T-cell (primary cell): ENCODE measurements at regions not wholly inside any gene's neighbourhood (a gene's known extent, or its start where the extent isn't known, plus 50 kb on each side); places are given as distances from the start of the nearest gene placed in this dataset.

Experiments
- ATAC-seq, 4 experiments: fragments of 200-7000 bp in 3 of 4; fragments of 150-1000 bp in 1 of 4; cut with Tn5 transposase; replicated peaks in 1 of 4; 1 replicate in 3 of 4; 2 replicates in 1 of 4; pipeline ENCODE4 v1.10.0; 2021; ENCODE audit warnings: moderate library complexity in 3 of 4, mild to moderate bottlenecking in 2 of 4, moderate number of reproducible peaks in 1 of 4
- CTCF ChIA-PET, 2 donors: fragments of 300-600 bp; sonication (Branson Sonifier 250); formaldehyde crosslinking; loops; one replicate each; lab custom pipeline; 2022; ENCODE audit warnings: antibody characterized with exemption in 2 of 2; lab: Charles Lee
- POLR2A ChIA-PET, 2 donors: fragments of 300-600 bp; sonication (Branson Sonifier 250); formaldehyde crosslinking; loops; one replicate each; lab custom pipeline; 2022; ENCODE audit warnings: antibody characterized with exemption in 2 of 2; lab: Charles Lee
- DNase-seq, 35 experiments: peaks; one replicate each; pipeline versions ENCODE4 v3.0.0 to v3.0.0-alpha.2; 2013 to 2023
- H3K27ac ChIP-seq: one replicate; pipeline ENCODE4 v1.5.1; 2013; ENCODE audit warnings: low read length
- H3K27me3 ChIP-seq, 2 experiments: replicated peaks in 1 of 2; 1 replicate in 1 of 2; 2 replicates in 1 of 2; pipeline versions ENCODE4 v1.6.1 to v1.7.0; 2013; ENCODE audit warnings: low read length in 1 of 2, mixed read lengths in 1 of 2; ENCODE audit not compliant: control insufficient read depth in 2 of 2, insufficient read depth in 2 of 2; ENCODE audit errors: extremely low read depth in 1 of 2
- H3K36me3 ChIP-seq, 2 donors: 1 replicate in 1 of 2; 2 replicates in 1 of 2; pipeline versions ENCODE4 v1.6.1 to v1.7.0; 2013; ENCODE audit warnings: low read length in 1 of 2; ENCODE audit not compliant: control insufficient read depth in 2 of 2, insufficient read depth in 1 of 2; ENCODE audit errors: extremely low read depth in 1 of 2
- H3K4me1 ChIP-seq, 2 experiments: 1 replicate in 1 of 2; 2 replicates in 1 of 2; pipeline versions ENCODE4 v1.6.1 to v1.7.0; 2013; ENCODE audit warnings: low read length in 2 of 2, mixed read lengths in 1 of 2; ENCODE audit not compliant: insufficient read depth in 2 of 2, control insufficient read depth in 1 of 2; ENCODE audit errors: extremely low read depth in 1 of 2
- H3K4me3 ChIP-seq, 2 donors: 1 replicate in 1 of 2; 2 replicates in 1 of 2; pipeline versions ENCODE4 v1.5.1 to v1.7.0; 2013; ENCODE audit warnings: mild to moderate bottlenecking in 2 of 2, low read length in 1 of 2, moderate library complexity in 1 of 2; ENCODE audit not compliant: control insufficient read depth in 1 of 2; ENCODE audit errors: extremely low read depth in 1 of 2
- H3K9me3 ChIP-seq: 2 replicates; pipeline ENCODE4 v1.7.0; 2013
- H3K27ac Mint-ChIP-seq, 2 donors: one replicate each; pipeline ENCODE4 v1.8.0; 2020 to 2021; ENCODE audit warnings: mild to moderate bottlenecking in 2 of 2, mixed read lengths in 2 of 2
- H3K27me3 Mint-ChIP-seq, 2 donors: one replicate each; pipeline ENCODE4 v1.8.0; 2021 to 2022; ENCODE audit warnings: mixed read lengths in 2 of 2
- H3K36me3 Mint-ChIP-seq: one replicate; pipeline ENCODE4 v1.8.0; 2021; ENCODE audit warnings: mixed read lengths
- H3K4me1 Mint-ChIP-seq, 3 donors: one replicate each; pipeline ENCODE4 v1.8.0; 2020 to 2022; ENCODE audit warnings: mixed read lengths in 3 of 3, mild to moderate bottlenecking in 1 of 3
- H3K4me3 Mint-ChIP-seq, 3 donors: one replicate each; pipeline ENCODE4 v1.8.0; 2020 to 2022; ENCODE audit warnings: mild to moderate bottlenecking in 3 of 3, mixed read lengths in 3 of 3, moderate library complexity in 3 of 3
- H3K9me3 Mint-ChIP-seq, 3 donors: one replicate each; pipeline ENCODE4 v1.8.0; 2020 to 2022; ENCODE audit warnings: mixed read lengths in 3 of 3
- WGBS: methylation state at CpG from one replicate; pipeline ENCODE4 v1.1.5; 2013; ENCODE audit warnings: missing lambda C conversion rate; ENCODE audit not compliant: insufficient coverage; 5-methylcytosine and 5-hydroxymethylcytosine counted together

DNA sequence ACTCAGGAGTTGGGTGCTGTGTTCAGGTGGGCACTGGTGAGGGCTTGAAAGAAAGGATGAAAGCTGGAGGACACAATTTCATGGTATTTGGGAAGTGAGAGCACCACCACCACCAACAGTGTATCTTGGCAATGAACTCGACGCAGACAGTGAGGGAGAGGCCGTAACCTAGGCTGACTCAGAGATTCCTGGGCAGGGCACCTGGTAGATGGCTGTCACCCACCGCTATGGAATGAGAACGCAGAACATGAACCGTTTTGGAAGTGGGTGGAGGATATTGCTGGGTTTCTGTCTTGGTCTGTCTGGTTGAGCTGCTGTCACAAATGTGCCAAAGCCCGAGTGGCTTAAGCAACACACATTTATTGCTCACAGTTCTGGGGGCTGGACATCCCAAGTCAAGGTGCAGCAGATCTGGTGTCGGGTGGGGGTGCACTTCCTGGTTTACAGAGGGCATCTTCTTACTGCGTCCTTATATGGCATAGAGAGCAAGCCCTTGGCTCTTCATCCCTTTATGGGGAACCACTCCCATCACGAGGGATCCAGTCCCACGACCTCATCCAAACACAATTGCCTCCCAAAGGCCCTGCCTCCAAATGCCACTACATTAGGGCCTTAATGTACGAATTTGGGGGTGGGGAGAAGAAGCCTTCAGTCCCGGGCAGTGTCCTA is 246.3 kb downstream of the SIPA1L2 start:
- POLR2A ChIA-PET = interaction anchor here in 1 of 2 donors (0.6 kb wide), 1 partner anchor 147 kb away, joined by 3 read pairs; no protein-coding TSS in a partner anchor

DNA sequence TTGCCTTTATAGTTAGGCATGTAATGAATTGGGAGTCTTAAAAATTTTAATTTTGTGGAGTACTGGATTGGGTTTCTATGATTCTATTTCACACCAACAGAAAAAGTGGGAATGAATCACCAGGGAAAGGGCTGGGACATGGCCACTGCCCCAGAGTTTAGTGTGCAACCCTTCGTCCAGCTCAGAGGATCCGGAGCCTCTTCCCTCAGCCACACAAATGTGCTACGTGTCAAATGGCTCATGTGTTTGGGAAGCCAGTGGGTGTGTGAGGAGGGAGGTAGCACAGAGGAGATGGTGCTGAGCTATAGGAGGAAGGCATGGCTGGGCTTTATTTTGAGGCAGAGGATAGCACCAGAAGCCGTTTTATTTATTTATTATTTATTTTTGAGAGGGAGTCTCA is 247.3 kb downstream of the SIPA1L2 start:
- no CpG with 5 or more reads among the region's 4 CpGs for WGBS

More for the DNA sequence above, 246.3 kb downstream of the SIPA1L2 start:
- DNase-seq (no peak), ATAC-seq (no peak)
- no peaks in the 10 kb centered on the region for H3K9me3 Mint-ChIP-seq
- Histone ChIP-seq H3K27ac (no peak overlapping the region), H3K9me3 (no peaks in the 10 kb centered on the region), H3K36me3 (no peaks in the 10 kb centered on the region), H3K4me3 (no peak overlapping the region), H3K27me3 (peaks cover 0 to 21% of the 10 kb centered on the region in 2 experiments), H3K4me1 (no peaks in the 10 kb centered on the region)
- 92% methylated on average over 7 of the region's 13 CpGs for whole genome bisulfite sequencing
- no peak overlapping the region for H3K4me3 Mint-ChIP-seq
- no peak overlapping the region for H3K27ac Mint-ChIP-seq
- no peaks in the 10 kb centered on the region for H3K36me3 Mint-ChIP-seq
- CTCF ChIA-PET = no interaction called here
- no peaks in the 10 kb centered on the region for H3K4me1 Mint-ChIP-seq
- H3K27me3 Mint-ChIP-seq = peaks cover 8 to 9% of the 10 kb centered on the region in 2 donors

DNA sequence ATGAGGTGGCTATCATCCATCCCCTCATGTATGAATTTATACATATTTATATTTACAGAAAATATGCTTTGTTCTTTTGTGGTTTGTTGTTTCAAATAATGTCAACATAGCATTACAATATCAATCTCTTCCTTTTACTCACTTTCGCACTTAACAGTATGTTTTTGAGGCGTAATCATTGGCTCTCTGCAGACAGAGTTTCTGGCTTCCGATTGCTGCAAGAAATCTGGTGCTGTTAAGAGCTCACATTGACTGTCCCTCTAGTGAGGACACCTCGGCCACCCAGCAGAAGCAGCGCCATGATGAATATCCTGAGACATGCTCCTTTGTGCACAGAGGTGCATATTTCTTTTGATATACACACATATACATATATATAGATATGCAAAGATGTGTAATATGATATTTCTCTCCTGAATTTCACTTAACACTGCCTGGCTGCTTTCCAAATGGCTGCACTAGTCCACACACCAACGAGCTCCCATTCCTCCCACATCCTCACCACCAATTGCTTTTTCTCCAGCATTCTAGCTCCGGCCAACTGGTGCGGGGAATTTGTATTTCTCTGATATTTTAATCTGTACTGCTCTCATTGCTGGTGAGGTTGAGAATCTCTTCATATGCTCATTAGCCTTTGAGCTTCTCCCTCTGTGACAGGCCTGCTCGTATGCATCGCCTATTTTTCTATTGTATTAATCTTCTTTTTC is 248.4 kb downstream of the SIPA1L2 start:
- Mint-ChIP-seq H3K27me3 (peaks cover 9 to 12% of the 10 kb centered on the region in 2 donors), H3K9me3 (no peaks in the 10 kb centered on the region), H3K36me3 (no peaks in the 10 kb centered on the region), H3K4me1 (no peaks in the 10 kb centered on the region), H3K27ac (no peak overlapping the region), H3K4me3 (no peak overlapping the region)
- no peak overlapping the region for H3K4me3 ChIP-seq
- CTCF ChIA-PET = no interaction called here
- H3K4me1 ChIP-seq = no peaks in the 10 kb centered on the region
- no peaks in the 10 kb centered on the region for H3K9me3 ChIP-seq
- 89% methylated on average over 3 of the region's 10 CpGs for WGBS
- H3K27ac ChIP-seq = no peak overlapping the region
- POLR2A ChIA-PET = no interaction called here
- ATAC-seq = no peak
- no peak for DNase-seq
- peaks cover 0 to 22% of the 10 kb centered on the region in 2 experiments for H3K27me3 ChIP-seq
- H3K36me3 ChIP-seq = no peaks in the 10 kb centered on the region

More for the DNA sequence above, 247.3 kb downstream of the SIPA1L2 start:
- Mint-ChIP-seq H3K27me3 (peaks cover 8 to 9% of the 10 kb centered on the region in 2 donors), H3K9me3 (no peaks in the 10 kb centered on the region), H3K4me1 (no peaks in the 10 kb centered on the region), H3K27ac (no peak overlapping the region), H3K4me3 (no peak overlapping the region), H3K36me3 (no peaks in the 10 kb centered on the region)
- H3K4me3 ChIP-seq = no peak overlapping the region
- ATAC-seq = no peak
- H3K4me1 ChIP-seq = no peaks in the 10 kb centered on the region
- no peak for DNase-seq
- H3K27ac ChIP-seq = no peak overlapping the region
- CTCF ChIA-PET = no interaction called here
- POLR2A ChIA-PET = no interaction called here
- H3K27me3 ChIP-seq = peaks cover 0 to 21% of the 10 kb centered on the region in 2 experiments
- H3K36me3 ChIP-seq = no peaks in the 10 kb centered on the region
- H3K9me3 ChIP-seq = no peaks in the 10 kb centered on the region

DNA sequence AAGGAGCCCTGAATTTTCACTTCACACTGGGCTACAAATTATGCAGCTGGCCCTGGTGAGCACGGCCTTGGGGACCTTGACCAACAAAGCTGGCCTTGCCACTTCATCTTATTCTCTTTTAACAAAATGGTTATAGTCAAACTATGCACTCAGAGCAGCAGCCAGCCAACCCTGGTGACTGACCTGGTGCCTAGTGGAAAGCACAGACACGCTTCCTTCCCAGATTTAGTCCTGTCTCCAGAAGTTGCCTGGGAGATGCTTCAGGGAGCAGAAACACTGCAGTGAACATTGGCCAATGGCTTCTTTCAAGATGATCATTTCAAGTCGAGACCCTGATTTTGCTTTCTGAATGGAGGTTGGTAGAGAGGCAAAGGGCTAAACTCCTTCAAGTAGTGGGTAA is 249.3 kb downstream of the SIPA1L2 start:
- Histone ChIP-seq H3K4me3 (no peak overlapping the region), H3K4me1 (no peaks in the 10 kb centered on the region), H3K9me3 (no peaks in the 10 kb centered on the region), H3K36me3 (no peaks in the 10 kb centered on the region), H3K27me3 (peaks cover 0 to 21% of the 10 kb centered on the region in 2 experiments), H3K27ac (no peak overlapping the region)
- no peak for DNase-seq
- Mint-ChIP-seq H3K4me3 (no peak overlapping the region), H3K4me1 (no peaks in the 10 kb centered on the region), H3K36me3 (no peaks in the 10 kb centered on the region), H3K27me3 (peaks cover 9 to 12% of the 10 kb centered on the region in 2 donors), H3K9me3 (no peaks in the 10 kb centered on the region), H3K27ac (no peak overlapping the region)
- ChIA-PET CTCF (no interaction called here), POLR2A (no interaction called here)
- WGBS = 76% methylated on average over 2 of the region's 3 CpGs
- no peak for ATAC-seq

DNA sequence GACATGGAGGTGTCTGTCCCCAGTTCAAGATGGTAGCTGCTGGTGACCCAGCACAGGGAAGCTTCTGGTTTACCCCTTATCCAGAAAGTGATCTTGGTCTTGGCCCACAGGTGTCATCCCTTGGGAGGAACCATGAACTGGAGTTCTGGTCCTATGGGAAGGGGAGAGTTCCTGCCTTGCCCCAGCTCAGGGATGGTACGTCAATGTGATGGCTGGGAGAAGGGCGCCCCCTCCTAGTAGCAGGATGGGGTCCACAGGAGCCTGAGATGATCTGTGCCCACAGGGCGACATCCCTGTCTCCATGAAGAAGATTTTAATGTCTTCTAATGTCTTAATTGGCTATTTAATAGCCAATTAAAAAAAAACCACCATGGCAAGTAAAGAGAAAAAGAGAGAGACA is 249.8 kb downstream of the SIPA1L2 start:
- no peaks in the 10 kb centered on the region for H3K36me3 Mint-ChIP-seq
- H3K27ac ChIP-seq = no peak overlapping the region
- H3K36me3 ChIP-seq = no peaks in the 10 kb centered on the region
- no peaks in the 10 kb centered on the region for H3K4me1 Mint-ChIP-seq
- no CpG with 5 or more reads among the region's 3 CpGs for WGBS
- H3K4me3 ChIP-seq = no peak overlapping the region
- H3K27me3 Mint-ChIP-seq = peaks cover 7 to 12% of the 10 kb centered on the region in 2 donors
- no peak overlapping the region for H3K27ac Mint-ChIP-seq
- no peaks in the 10 kb centered on the region for H3K4me1 ChIP-seq
- H3K27me3 ChIP-seq = peaks cover 0 to 19% of the 10 kb centered on the region in 2 experiments
- ATAC-seq (no peak), DNase-seq (no peak)
- no peaks in the 10 kb centered on the region for H3K9me3 Mint-ChIP-seq
- no peak overlapping the region for H3K4me3 Mint-ChIP-seq
- ChIA-PET CTCF (no interaction called here), POLR2A (no interaction called here)
- no peaks in the 10 kb centered on the region for H3K9me3 ChIP-seq

DNA sequence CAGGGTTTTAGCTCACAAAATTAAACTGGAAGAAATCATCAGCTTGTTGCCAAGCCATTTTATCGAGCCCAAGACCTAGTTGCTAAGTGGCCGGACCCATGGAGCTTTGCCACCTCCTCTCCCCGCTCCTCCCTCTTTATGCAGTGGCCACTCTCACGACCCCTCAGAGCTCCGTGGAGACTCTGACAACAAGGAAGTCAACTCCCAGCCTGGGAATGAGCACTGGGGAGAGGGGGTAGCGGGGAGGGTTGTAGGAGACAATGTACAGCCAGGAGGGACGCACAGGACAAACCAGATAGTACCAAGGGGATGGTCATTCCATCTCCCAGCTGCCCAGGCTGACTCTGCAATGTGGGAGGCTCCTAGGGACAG is 250.9 kb downstream of the SIPA1L2 start:
- Mint-ChIP-seq H3K9me3 (no peaks in the 10 kb centered on the region), H3K27ac (no peak overlapping the region), H3K27me3 (peaks cover 6 to 12% of the 10 kb centered on the region in 2 donors), H3K4me3 (no peak overlapping the region), H3K36me3 (no peaks in the 10 kb centered on the region), H3K4me1 (no peaks in the 10 kb centered on the region)
- Histone ChIP-seq H3K27ac (no peak overlapping the region), H3K36me3 (no peaks in the 10 kb centered on the region), H3K4me1 (no peaks in the 10 kb centered on the region), H3K4me3 (no peak overlapping the region), H3K9me3 (no peaks in the 10 kb centered on the region), H3K27me3 (peaks cover 0 to 17% of the 10 kb centered on the region in 2 experiments)
- no peak for ATAC-seq
- DNase-seq = no peak
- ChIA-PET POLR2A (no interaction called here), CTCF (no interaction called here)
- 39% methylated on average over 2 of the region's 7 CpGs for WGBS
